SH-SY5Y (cell line): ENCODE measurements at regions not wholly inside any gene's neighbourhood (a gene's known extent, or its start where the extent isn't known, plus 50 kb on each side); places are given as distances from the start of the nearest gene placed in this dataset.

Experiments used
- GATA2 ChIP-seq: IDR thresholded peaks from 2 replicates; pipeline ENCODE4 v1.6.1; 2011; ENCODE audit warnings: mild to moderate bottlenecking, low read depth, low read length
- GATA3 ChIP-seq: IDR thresholded peaks from 2 replicates; pipeline ENCODE4 v1.6.1; 2011; ENCODE audit warnings: low read depth, mild to moderate bottlenecking, low read length, moderate library complexity

- no peak for TF ChIP-seq GATA2
- TF ChIP-seq GATA3, result no peak
Measured at GRCh38 chr2:128410035-128410757, 91.5 kb upstream of the HS6ST1 start.
